GM20431 (cell line): ENCODE measurements at regions not wholly inside any gene's neighbourhood (a gene's known extent, or its start where the extent isn't known, plus 50 kb on each side); places are given as distances from the start of the nearest gene placed in this dataset.

Experiments
- in situ Hi-C: fragments of 300-500 bp; cut with MseI, MboI; formaldehyde crosslinking; loops from one replicate; pipeline ENCODE4 v1.15.0; 2020; ENCODE audit warnings: low sequenced_read_pairs; ENCODE audit not compliant: unreplicated experiment

GRCh38 chr2:65649811-65650589 is 217.6 kb upstream of the SPRED2 start:
- in situ Hi-C loops = no loop called here

GRCh38 chr2:65647249-65647842 is 214.9 kb upstream of the SPRED2 start:
- in situ Hi-C loops = no loop called here

- in situ Hi-C loops = no loop called here
These were observed 208.3 kb upstream of the SPRED2 start for GRCh38 chr2:65640793-65641103.

- in situ Hi-C loops = no loop called here
These were observed 206.9 kb upstream of the SPRED2 start for GRCh38 chr2:65639156-65639864.

GRCh38 chr2:65638443-65638842 is 206.0 kb upstream of the SPRED2 start:
- in situ Hi-C loops = no loop called here

GRCh38 chr2:65636813-65637483 is 204.5 kb upstream of the SPRED2 start:
- in situ Hi-C loops = no loop called here

- in situ Hi-C loops = no loop called here
These were observed 203.6 kb upstream of the SPRED2 start for GRCh38 chr2:65636024-65636423.

- in situ Hi-C loops = no loop called here
These were observed 201.9 kb upstream of the SPRED2 start for GRCh38 chr2:65634304-65634703.

- in situ Hi-C loops = no loop called here
These were observed 198.2 kb upstream of the SPRED2 start for GRCh38 chr2:65630643-65631042.

- in situ Hi-C loops = no loop called here
These were observed 195.8 kb upstream of the SPRED2 start for GRCh38 chr2:65628156-65628555.

- in situ Hi-C loops = no loop called here
These were observed 194.4 kb upstream of the SPRED2 start for GRCh38 chr2:65626831-65627230.

GRCh38 chr2:65625982-65626381 is 193.6 kb upstream of the SPRED2 start:
- in situ Hi-C loops = no loop called here

GRCh38 chr2:65622951-65623535 is 190.6 kb upstream of the SPRED2 start:
- in situ Hi-C loops = no loop called here

- in situ Hi-C loops = no loop called here
These were observed 190.1 kb upstream of the SPRED2 start for GRCh38 chr2:65622499-65622898.

GRCh38 chr2:65620524-65620923 is 188.1 kb upstream of the SPRED2 start:
- in situ Hi-C loops = no loop called here

GRCh38 chr2:65620026-65620425 is 187.6 kb upstream of the SPRED2 start:
- in situ Hi-C loops = no loop called here

GRCh38 chr2:65615602-65616001 is 183.2 kb upstream of the SPRED2 start:
- in situ Hi-C loops = no loop called here

- in situ Hi-C loops = no loop called here
These were observed 181.7 kb upstream of the SPRED2 start for GRCh38 chr2:65613968-65614555.

GRCh38 chr2:65611488-65611887 is 179.1 kb upstream of the SPRED2 start:
- in situ Hi-C loops = no loop called here

- in situ Hi-C loops = no loop called here
These were observed 176.5 kb upstream of the SPRED2 start for GRCh38 chr2:65608916-65609315.
